SH-SY5Y (cell line): ENCODE measurements at regions not wholly inside any gene's neighbourhood (a gene's known extent, or its start where the extent isn't known, plus 50 kb on each side); places are given as distances from the start of the nearest gene placed in this dataset.

Experiments used
- GATA2 ChIP-seq: IDR thresholded peaks from 2 replicates; pipeline ENCODE4 v1.6.1; 2011; ENCODE audit warnings: mild to moderate bottlenecking, low read depth, low read length
- GATA3 ChIP-seq: IDR thresholded peaks from 2 replicates; pipeline ENCODE4 v1.6.1; 2011; ENCODE audit warnings: low read depth, mild to moderate bottlenecking, low read length, moderate library complexity

- TF ChIP-seq GATA2 (no peak), GATA3 (no peak)
Measured at GRCh38 chr9:28714188-28714587, 1140.9 kb upstream of the C9orf72 start.
